GM12891 (cell line): ENCODE measurements at regions not wholly inside any gene's neighbourhood (a gene's known extent, or its start where the extent isn't known, plus 50 kb on each side); places are given as distances from the start of the nearest gene placed in this dataset.
"Not testable (repeated sequence)": the region's sequence is repeated elsewhere in the genome, so short reads cannot be mapped to it uniquely, and the experiment has no call there.

ENCODE experiments used
- DNase-seq: peaks from one replicate; pipeline ENCODE4 v3.0.0; 2011; ENCODE audit warnings: low spot score; ENCODE audit not compliant: insufficient read length
- FAIRE-seq: peaks from 2 replicates; lab custom pipeline; 2011; peaks lifted over from hg19 to GRCh38; lab: Jason Lieb, UNC
- PAX5 ChIP-seq: IDR thresholded peaks from 2 replicates; pipeline ENCODE4 v1.6.1; 2011; ENCODE audit warnings: low read length, moderate library complexity, mild to moderate bottlenecking; ENCODE audit not compliant: insufficient read depth, severe bottlenecking
- POLR2A ChIP-seq: IDR thresholded peaks from 2 replicates; pipeline ENCODE4 v1.6.1; 2011; ENCODE audit warnings: low read depth, low read length, control low read depth
- POLR2AphosphoS5 ChIP-seq: IDR thresholded peaks from 2 replicates; pipeline ENCODE4 v1.6.1; 2011; ENCODE audit warnings: low read depth, low read length, control low read depth
- POU2F2 ChIP-seq: IDR thresholded peaks from 2 replicates; pipeline ENCODE4 v1.6.1; 2011; ENCODE audit warnings: low read depth, mild to moderate bottlenecking, control low read depth, low read length, moderate library complexity
- SPI1 ChIP-seq: IDR thresholded peaks from 2 replicates; pipeline ENCODE4 v1.6.1; 2011; ENCODE audit warnings: low read depth, low read length, control low read depth
- TAF1 ChIP-seq: IDR thresholded peaks from 2 replicates; pipeline ENCODE4 v1.6.1; 2011; ENCODE audit warnings: low read depth, low read length, control low read depth

GRCh38 chr15:20280933-20281463, 260.6 kb downstream of the GOLGA6L6 start:
- DNase-seq (no peak), FAIRE-seq (no peak)
- no peak for TF ChIP-seq POLR2AphosphoS5
- no peak for TF ChIP-seq PAX5
- no peak for TF ChIP-seq SPI1
- no peak for TF ChIP-seq POLR2A
- no peak for TF ChIP-seq POU2F2
- TF ChIP-seq TAF1: no peak

- FAIRE-seq, DNase-seq: not testable (repeated sequence)
Observed at GRCh38 chr15:20280141-20280932, 261.3 kb downstream of the GOLGA6L6 start.

- not testable (repeated sequence) for DNase-seq, FAIRE-seq
Observed at GRCh38 chr15:20279056-20279455, 262.5 kb downstream of the GOLGA6L6 start.

GRCh38 chr15:20278376-20278775, 263.2 kb downstream of the GOLGA6L6 start:
- not testable (repeated sequence) for DNase-seq, FAIRE-seq

GRCh38 chr15:20277451-20277850, 264.1 kb downstream of the GOLGA6L6 start:
- DNase-seq, FAIRE-seq: not testable (repeated sequence)

GRCh38 chr15:20276312-20277114, 265.1 kb downstream of the GOLGA6L6 start:
- FAIRE-seq, DNase-seq: not testable (repeated sequence)

- FAIRE-seq, DNase-seq: not testable (repeated sequence)
Observed at GRCh38 chr15:20275373-20275967, 266.1 kb downstream of the GOLGA6L6 start.

- no peak for TF ChIP-seq SPI1
- TF ChIP-seq TAF1: no peak
- TF ChIP-seq PAX5: no peak
- TF ChIP-seq POU2F2: no peak
- TF ChIP-seq POLR2A: no peak
- no peak for TF ChIP-seq POLR2AphosphoS5
- no peak for DNase-seq
- FAIRE-seq: no peak
Observed at GRCh38 chr15:20272422-20273184, 269.0 kb downstream of the GOLGA6L6 start.

GRCh38 chr15:20271647-20272046, 270.0 kb downstream of the GOLGA6L6 start:
- no peak for TF ChIP-seq POLR2AphosphoS5
- no peak for TF ChIP-seq PAX5
- TF ChIP-seq TAF1: no peak
- TF ChIP-seq SPI1: no peak
- no peak for TF ChIP-seq POLR2A
- no peak for TF ChIP-seq POU2F2
- DNase-seq: no peak
- no peak for FAIRE-seq

- not testable (repeated sequence) for DNase-seq, FAIRE-seq
Observed at GRCh38 chr15:20269956-20270355, 271.6 kb downstream of the GOLGA6L6 start.

- not testable (repeated sequence) for FAIRE-seq
Observed at GRCh38 chr15:20267996-20268395, 273.6 kb downstream of the GOLGA6L6 start.

GRCh38 chr15:20267051-20267730, 274.4 kb downstream of the GOLGA6L6 start:
- FAIRE-seq, DNase-seq: not testable (repeated sequence)

More at GRCh38 chr15:20267996-20268395, 273.6 kb downstream of the GOLGA6L6 start:
- DNase-seq: not testable (repeated sequence)

GRCh38 chr15:20265710-20266109, 275.9 kb downstream of the GOLGA6L6 start:
- not testable (repeated sequence) for FAIRE-seq

GRCh38 chr15:20261321-20262280, 280.0 kb downstream of the GOLGA6L6 start:
- not testable (repeated sequence) for DNase-seq, FAIRE-seq

More at GRCh38 chr15:20265710-20266109, 275.9 kb downstream of the GOLGA6L6 start:
- DNase-seq: not testable (repeated sequence)
